PC-9 (cell line): ENCODE measurements at regions not wholly inside any gene's neighbourhood (a gene's known extent, or its start where the extent isn't known, plus 50 kb on each side); places are given as distances from the start of the nearest gene placed in this dataset.

ENCODE experiments used
- CTCF ChIP-seq: fragments of 200-600 bp; sonication (generic); conservative IDR thresholded peaks from 2 replicates; pipeline ENCODE4 v1.6.1; 2017; ENCODE audit warnings: mixed run types, antibody characterized with exemption, mild to moderate bottlenecking, moderate library complexity
- EZH2 ChIP-seq: fragments of 200-600 bp; sonication (generic); IDR thresholded peaks from 2 replicates; pipeline ENCODE4 v1.8.0; 2017; ENCODE audit warnings: antibody characterized with exemption, low read depth

- TF ChIP-seq CTCF (no peak), EZH2 (no peak)
Observed at GRCh38 chr3:162015856-162016255, 519.2 kb downstream of the OTOL1 start.
